Lower leg skin (tissue), 3 donors: ENCODE measurements at regions not wholly inside any gene's neighbourhood (a gene's known extent, or its start where the extent isn't known, plus 50 kb on each side); places are given as distances from the start of the nearest gene placed in this dataset.

Source experiments
- POLR2A ChIP-seq, 2 donors: fragments of 450-650 bp; IDR thresholded peaks; one replicate each; pipeline ENCODE4 v1.6.1; 2016 to 2017; ENCODE audit warnings: antibody characterized with exemption in 2 of 2, mild to moderate bottlenecking in 1 of 2, moderate library complexity in 1 of 2
- TF ChIP-seq, protein P1 (sequence below), 3 donors: fragments of 450-650 bp; IDR thresholded peaks; one replicate each; pipeline ENCODE4 v1.5.1; 2016; ENCODE audit warnings: antibody characterized with exemption in 3 of 3, mild to moderate bottlenecking in 3 of 3, moderate library complexity in 2 of 3

DNA sequence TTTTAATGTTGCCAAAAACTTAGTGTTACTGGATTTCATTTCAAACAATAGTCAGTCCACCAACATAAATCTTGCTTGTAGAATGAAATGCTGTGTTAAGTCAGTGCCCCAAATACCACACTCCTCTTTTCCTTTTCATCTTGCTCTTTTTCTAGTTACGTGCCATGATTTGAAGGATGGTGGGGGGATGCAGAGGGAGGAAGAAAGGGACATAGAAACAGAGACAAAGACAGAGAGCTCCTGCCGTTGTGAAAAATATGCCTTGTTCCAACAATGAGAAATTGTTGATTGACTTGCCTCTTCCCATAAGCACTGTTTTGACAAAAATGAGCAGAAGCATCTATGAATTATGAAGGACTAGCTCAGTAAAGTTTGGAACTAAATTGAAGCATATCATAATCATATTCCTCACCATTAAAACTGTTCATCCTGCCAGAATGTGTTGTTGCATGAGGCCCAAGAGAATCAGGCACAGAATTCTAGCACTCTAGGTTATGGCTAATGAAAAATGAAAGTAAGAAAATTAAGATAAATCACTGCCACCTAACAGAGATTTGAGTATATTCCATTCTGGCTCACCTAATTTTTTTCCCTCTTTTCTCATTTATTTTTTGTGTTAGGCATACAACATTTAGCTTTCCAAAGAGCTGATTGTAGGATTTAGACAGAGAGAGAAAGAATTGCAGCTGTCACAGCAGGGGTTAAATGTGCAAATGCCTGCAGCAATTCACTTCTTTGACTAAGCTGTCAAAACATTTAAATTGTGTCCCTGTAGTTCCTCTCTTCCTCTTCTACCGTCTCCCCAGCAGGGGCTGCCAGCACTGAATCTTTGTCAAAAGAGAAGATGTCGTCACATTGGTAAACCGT is 111.6 kb upstream of the PTPN13 start:
- TF ChIP-seq, protein P1, sequence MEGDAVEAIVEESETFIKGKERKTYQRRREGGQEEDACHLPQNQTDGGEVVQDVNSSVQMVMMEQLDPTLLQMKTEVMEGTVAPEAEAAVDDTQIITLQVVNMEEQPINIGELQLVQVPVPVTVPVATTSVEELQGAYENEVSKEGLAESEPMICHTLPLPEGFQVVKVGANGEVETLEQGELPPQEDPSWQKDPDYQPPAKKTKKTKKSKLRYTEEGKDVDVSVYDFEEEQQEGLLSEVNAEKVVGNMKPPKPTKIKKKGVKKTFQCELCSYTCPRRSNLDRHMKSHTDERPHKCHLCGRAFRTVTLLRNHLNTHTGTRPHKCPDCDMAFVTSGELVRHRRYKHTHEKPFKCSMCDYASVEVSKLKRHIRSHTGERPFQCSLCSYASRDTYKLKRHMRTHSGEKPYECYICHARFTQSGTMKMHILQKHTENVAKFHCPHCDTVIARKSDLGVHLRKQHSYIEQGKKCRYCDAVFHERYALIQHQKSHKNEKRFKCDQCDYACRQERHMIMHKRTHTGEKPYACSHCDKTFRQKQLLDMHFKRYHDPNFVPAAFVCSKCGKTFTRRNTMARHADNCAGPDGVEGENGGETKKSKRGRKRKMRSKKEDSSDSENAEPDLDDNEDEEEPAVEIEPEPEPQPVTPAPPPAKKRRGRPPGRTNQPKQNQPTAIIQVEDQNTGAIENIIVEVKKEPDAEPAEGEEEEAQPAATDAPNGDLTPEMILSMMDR (IDR thresholded peaks at IDR 0.05): no peak
- no peak for TF ChIP-seq POLR2A (IDR thresholded peaks at IDR 0.05)
